HG02610 (cell line): ENCODE measurements at regions not wholly inside any gene's neighbourhood (a gene's known extent, or its start where the extent isn't known, plus 50 kb on each side); places are given as distances from the start of the nearest gene placed in this dataset.

Source experiments
- ATAC-seq: cut with Tn5 transposase; IDR thresholded peaks from one replicate; pipeline ENCODE4 v1.9.1; 2021; ENCODE audit warnings: mild to moderate bottlenecking, moderate library complexity; ENCODE audit not compliant: unreplicated experiment

DNA sequence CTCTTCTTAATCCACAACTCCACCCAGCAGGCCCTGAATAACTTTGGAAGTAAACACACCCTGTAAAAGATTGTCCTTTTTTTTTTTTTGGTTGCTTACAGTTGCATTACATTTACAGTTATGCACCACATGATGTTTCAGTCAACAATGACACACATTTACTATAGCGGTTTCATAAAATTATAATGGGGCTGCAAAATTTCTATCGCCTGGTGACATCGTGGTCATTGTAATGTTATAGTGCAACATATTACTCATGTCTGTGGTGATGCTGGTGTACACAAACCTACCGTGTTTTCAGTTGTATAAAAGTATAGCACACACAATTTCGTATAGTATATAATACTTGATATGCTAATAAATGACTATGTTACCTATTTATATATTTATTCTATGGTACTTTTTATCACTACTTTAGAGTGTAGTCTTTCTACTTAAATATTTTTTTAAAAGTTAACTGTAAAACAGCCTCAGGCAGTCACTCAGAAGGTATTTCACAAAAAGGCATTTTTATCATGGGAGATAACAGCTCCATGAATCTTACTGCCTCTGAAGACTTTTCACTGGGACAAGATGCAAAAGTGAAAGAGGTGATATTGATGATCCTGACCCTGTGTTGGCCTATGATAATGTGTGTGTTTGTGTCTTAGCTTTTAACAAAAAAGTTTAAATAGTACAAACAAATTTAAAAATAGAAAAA is 695.4 kb upstream of the CDH18 start:
- no peak for ATAC-seq

GRCh38 chr5:20680718-20681302 is 692.8 kb upstream of the CDH18 start:
- ATAC-seq = no peak

- peak; percentile 47 for ATAC-seq
These were observed 690.9 kb upstream of the CDH18 start for GRCh38 chr5:20678814-20679298.

DNA sequence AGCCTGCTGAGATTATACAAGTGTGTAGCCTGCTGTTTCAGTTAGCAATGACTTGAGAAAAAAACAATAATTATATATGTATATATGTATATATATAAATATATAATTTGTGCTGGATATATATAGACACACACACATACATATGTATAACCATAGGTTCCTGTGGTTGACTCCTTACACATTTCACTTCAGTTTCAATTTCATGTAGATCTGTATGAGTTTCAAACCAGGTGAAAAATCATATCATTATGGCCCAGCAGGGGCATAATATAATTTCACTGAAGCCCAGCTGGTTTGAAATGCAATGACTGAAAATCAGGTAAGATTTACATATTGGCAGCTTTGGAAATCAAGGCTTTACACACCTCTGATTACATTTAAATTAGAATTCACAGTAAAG is 690.4 kb upstream of the CDH18 start:
- peak; percentile 43 for ATAC-seq

DNA sequence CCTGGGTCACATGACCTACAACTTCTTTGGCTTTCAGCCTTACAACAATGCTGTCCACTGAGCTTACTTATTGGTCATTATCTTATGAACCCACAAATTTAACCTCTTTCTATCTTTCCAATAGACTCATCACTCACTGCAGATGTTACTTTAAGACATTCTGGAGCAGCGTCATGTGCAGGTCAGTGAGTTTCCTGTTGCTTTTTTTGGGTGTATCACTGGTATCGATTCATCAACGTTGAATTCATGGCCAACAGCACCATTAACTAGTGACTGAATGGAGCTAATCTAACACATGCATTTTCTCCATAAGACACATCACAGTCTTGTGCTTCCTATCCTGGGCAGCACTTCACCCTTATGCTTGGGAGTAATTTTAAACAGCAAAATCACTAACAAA is 672.6 kb upstream of the CDH18 start:
- no peak for ATAC-seq

GRCh38 chr5:20656262-20656661 is 668.3 kb upstream of the CDH18 start:
- ATAC-seq = no peak

GRCh38 chr5:20655211-20655610 is 667.2 kb upstream of the CDH18 start:
- ATAC-seq = no peak

GRCh38 chr5:20654746-20655145 is 666.7 kb upstream of the CDH18 start:
- no peak for ATAC-seq

- no peak for ATAC-seq
These were observed 666.0 kb upstream of the CDH18 start for GRCh38 chr5:20654033-20654432.

- no peak for ATAC-seq
These were observed 662.0 kb upstream of the CDH18 start for GRCh38 chr5:20649966-20650365.

DNA sequence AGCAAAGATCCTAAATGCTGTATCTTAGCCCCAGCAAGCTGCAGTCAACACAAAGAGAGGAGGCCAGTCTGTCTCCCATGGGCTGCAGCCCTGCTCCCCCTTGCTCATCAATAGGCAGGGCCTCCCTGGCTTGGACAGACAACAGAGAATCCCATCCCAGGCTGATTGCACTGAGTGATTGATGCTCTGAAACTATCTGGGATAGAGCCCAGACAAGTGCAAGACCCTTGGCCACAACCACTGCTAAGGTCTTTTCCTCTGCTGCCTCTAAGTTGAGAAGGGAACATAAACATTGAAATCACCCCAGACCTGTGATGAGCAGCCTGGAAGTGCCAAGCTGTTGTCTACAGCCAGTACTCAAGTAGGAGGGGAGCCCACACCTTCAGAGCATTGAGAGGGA is 661.0 kb upstream of the CDH18 start:
- no peak for ATAC-seq

- no peak for ATAC-seq
These were observed 648.7 kb upstream of the CDH18 start for GRCh38 chr5:20636686-20637085.

- ATAC-seq = no peak
These were observed 631.6 kb upstream of the CDH18 start for GRCh38 chr5:20619591-20619990.

DNA sequence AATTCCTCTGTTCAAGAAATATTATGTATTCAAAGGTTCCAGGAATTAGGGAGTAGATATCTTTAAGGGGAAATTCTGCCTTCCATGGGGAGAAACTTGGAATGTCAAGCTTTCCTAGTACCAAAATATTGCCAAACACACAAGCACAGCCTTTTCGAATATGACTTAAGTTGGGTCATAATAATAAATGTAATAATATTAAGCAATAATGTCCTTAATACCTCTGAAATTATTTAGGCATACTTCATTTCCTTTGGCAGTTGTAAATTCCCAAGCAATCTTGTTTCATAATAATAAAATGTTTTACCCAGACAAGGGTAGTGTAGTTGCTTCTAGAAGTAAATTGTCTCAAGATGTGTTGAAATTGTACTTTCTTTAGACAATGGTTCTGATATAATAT is 630.3 kb upstream of the CDH18 start:
- ATAC-seq = no peak

DNA sequence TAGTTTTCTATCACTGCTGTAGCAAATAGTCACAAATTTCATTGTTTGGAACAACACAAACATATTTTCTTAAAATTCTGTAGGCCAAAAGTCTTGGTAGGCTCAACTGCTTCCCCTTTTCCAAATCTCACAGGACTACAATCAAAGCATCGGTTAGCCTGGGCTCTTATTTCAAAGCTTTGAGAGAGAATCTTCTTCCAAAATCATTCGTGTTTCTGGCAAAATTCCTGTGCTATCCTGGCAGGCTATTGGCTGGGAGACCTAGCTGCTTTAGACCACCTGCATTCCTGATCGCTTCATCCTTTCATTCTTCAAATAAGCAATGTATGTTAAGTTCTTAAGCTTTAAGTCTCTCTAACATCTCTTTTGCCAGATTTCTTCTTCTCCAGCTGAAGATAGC is 629.8 kb upstream of the CDH18 start:
- no peak for ATAC-seq

DNA sequence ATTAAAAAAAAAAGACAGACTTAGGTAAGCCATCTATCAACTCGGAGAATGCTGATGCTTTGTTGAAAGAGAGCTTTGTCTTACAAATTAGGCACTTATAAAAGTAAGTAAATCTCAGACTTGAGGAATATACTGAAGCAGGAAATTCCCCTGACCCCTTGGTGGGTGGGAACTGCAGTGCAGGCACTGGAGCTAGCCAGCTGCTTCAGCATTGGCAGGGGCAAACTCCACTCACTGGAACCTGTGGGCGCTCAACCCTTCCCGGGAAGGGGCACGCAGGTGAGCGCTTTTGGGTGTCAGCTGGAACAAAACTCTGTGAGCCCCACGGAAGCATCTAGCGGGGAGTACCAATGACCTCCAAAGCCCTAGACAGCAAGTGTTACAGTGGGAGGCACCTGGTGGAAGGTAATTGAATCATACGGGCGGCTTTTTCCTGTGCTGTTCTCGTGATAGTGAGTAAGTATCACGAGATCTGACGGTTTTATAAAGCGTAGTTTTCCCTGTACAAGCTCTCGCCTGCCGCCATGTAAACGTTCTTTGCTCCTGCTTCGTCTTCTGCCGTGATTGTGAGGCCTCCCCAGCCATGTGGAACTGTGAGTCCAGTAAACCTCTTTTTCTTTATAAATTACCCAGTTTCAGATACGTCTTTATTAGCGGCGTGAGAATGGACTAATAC is 628.0 kb upstream of the CDH18 start:
- ATAC-seq = no peak

- ATAC-seq = no peak
These were observed 623.6 kb upstream of the CDH18 start for GRCh38 chr5:20611620-20612019.

DNA sequence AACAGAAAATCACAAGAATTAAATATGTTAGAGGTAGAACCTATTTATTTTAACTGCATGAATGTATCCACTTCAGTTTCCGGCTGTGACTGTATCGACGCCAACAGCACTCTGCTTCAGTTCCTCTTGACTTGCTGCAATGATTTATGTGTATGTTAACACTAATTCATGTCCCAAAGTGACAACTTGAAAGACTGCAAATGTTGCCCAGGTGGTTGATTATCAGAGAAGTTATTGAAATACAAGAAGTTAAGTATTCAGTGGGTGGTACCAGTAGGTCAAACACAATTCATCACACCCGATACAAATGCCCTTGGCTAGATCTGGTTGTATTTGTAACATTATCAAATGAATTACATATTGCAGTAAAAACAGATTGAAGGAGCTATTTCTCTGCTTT is 622.7 kb upstream of the CDH18 start:
- ATAC-seq = no peak

DNA sequence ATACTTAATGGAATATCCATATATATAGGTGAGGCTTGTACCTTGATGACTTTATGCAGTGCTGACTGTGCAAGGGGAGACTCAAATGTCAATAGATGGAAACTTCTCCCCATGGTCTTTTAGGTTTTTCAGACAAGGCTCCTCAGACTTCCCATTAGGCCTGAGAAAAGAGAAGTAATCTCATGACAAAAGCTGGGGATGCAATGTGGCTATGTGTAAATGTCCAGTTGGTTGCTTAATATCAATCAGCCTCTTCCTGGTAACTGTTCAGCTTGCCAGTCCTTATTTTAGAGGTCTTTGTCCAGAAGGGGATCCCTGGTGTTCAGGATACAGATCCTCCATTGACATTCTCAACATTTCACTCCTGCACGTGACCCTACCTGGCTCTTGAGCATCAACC is 621.1 kb upstream of the CDH18 start:
- no peak for ATAC-seq

DNA sequence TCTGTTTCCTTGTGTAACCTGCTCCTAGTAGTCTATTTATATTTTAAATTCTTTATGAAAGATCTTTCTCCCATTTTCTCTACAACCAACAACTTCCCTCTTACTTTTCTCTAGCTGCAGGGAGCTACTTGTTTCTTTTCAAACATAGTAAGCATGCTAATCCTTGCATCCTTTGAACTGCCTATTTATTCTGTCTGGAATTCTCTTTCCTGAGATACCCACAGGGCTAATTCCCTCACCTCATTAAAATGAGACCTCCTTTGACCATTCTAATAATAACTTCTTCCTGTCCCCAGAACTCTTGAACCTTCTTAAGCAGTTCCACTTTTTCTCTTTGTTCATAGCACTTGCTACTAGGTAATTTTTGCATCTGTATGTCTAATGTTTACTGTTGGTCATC is 620.6 kb upstream of the CDH18 start:
- ATAC-seq = no peak

DNA sequence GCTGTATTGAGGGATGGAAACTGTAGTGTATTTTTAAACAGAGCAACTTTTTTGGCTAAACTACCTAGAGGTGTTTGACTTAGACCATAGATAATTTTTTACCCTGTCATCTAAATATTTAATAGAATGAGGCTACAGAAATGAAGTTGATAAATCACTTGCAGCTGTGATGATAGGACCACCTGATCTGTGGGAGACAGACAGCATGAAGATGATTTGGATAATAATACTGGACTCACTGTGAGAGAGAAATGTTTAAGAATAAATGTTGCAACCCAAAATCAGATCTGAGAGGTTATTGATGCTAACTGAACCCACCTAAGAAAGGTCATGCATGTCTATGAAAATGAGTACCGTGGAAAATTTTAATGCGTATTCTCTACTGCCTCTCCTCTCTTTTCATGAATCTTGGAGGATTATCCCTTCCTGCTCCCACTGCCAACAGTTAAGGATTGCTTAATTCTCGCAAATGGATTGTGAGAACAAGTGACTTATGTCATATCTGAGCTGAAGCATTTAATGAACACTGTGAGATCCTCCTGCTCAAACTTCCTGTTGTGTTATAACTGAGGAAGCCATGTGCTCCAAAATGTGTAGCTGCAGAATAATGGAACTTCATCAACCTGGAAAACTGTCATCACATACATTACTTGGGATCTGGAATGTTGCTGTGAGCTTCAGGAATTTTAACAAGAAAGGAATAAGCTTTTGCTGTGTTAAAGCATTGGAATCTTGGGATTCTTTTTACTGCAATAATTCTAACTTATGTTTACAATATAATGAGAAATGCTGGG is 617.9 kb upstream of the CDH18 start:
- no peak for ATAC-seq
